ENCODE measurements at regions not wholly inside any gene's neighbourhood (a gene's known extent, or its start where the extent isn't known, plus 50 kb on each side); places are given as distances from the start of the nearest gene placed in this dataset.

DNA sequence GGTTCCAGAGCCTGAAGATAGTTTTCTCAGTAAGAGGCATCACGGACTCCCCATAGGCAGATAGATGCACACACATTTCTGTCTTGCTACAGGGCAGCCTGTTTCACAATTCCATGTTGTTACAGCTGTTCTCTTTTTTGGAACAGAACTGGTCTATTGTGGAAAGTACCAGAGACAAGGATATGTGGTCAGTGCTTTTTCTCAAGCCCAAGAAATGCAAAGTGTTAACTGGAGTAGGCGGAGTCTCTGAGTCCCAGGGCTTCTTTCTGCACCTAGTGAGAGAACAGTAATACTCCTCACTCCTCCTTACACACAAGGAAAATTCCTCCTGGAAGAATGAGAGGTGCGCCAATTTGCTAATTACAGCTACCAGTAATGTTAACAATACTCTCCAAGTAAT lies 141.6 kb upstream of the ARGLU1 start:
- TF ChIP-seq, protein P1, sequence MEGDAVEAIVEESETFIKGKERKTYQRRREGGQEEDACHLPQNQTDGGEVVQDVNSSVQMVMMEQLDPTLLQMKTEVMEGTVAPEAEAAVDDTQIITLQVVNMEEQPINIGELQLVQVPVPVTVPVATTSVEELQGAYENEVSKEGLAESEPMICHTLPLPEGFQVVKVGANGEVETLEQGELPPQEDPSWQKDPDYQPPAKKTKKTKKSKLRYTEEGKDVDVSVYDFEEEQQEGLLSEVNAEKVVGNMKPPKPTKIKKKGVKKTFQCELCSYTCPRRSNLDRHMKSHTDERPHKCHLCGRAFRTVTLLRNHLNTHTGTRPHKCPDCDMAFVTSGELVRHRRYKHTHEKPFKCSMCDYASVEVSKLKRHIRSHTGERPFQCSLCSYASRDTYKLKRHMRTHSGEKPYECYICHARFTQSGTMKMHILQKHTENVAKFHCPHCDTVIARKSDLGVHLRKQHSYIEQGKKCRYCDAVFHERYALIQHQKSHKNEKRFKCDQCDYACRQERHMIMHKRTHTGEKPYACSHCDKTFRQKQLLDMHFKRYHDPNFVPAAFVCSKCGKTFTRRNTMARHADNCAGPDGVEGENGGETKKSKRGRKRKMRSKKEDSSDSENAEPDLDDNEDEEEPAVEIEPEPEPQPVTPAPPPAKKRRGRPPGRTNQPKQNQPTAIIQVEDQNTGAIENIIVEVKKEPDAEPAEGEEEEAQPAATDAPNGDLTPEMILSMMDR (conservative IDR thresholded peaks at IDR 0.05), result no peak
- TF ChIP-seq EZH2 (IDR thresholded peaks at IDR 0.05; ENCODE audit: low read depth), result no peak
